ENCODE measurements at regions not wholly inside any gene's neighbourhood (a gene's known extent, or its start where the extent isn't known, plus 50 kb on each side); places are given as distances from the start of the nearest gene placed in this dataset.

DNA sequence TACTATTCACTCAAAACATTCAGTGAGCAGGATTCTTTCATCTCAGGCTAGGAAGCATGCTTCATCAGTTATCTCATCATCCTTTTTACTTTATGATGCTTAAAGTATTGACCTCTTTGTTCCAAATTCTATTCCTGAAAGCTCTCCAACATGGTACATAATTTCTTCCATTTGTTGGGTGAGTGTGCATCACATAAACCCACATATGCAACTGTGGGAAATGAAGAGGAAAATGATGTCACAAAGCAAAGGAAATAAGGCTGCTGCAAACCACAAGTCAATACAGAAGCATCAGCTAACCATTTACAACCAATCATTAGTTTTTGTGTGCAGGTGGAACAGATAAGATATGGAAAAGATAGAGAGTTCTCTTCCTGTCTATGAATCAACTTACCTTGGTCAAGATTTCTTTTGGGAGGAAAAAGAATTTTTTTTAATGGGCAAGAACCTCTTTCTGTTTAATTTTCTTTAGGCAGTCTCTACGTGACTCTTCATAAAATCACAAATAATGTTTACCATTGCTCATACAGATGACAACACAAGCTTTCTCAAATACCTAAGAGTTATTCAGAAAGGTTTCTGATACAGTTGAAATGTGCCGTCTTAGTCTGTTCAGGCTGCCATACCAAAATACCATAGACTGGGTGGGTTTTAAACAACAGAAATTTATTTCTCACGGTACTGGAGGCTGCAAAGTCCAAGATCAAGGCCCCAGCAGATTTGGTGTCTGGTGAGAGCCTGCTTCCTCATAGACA, 259.9 kb downstream of the ADGRG6 start:
- no peak for DNase-seq

DNA sequence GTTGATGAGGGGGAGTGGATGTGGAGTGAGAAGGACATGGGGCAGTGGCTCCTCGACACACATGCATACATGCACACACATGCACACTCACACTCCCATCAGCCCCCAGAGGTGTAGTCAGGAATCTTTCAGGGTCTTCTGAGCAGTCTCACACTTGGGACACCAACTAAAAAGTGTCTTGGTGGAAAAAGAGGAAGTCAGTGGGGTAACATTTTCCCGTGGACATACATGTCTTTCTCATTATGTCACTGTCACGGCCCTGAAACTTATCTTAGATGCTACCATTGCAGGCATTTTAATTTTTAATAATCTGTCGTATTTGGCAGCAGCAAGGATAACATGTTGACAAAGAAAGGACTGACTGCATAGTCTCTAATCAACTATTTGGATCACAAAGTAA, 261.1 kb downstream of the ADGRG6 start:
- no peak for DNase-seq

DNA sequence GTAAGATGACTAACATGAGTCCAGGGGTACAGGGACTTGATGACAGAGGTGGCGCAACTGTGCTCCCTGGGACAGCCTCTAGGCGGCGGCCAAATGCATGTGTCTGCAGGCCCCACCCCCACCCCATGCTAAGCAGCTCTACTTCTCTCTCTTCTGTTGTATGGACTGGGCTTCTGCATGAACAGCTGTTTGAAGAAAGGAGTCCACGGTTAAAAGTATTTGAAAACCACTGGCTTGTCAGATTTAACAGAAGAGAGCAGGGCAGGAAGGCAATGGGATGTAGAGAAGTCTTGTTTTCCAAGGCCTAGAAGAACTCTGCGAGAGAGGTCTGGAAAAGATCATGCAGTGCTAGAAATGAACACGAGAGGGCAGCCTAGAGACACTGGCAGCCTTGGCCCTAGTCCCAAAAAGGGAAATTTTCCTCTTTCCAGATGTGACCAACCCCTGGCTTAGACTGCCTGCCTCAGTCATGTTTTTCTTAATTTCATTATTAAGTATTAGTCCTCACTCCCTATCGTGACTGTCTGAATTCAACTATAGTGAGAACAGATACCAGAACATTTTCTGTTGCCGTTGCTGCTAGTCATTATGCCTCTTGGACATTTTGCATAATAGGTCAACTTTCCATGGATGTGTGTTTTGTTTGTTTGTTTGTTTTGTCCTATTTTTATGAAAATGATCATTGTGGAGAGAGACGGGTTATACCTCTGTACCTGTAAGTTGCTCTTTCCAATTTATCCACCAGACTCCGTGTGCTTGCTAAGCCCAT, 265.0 kb downstream of the ADGRG6 start:
- DNase-seq = no peak

DNA sequence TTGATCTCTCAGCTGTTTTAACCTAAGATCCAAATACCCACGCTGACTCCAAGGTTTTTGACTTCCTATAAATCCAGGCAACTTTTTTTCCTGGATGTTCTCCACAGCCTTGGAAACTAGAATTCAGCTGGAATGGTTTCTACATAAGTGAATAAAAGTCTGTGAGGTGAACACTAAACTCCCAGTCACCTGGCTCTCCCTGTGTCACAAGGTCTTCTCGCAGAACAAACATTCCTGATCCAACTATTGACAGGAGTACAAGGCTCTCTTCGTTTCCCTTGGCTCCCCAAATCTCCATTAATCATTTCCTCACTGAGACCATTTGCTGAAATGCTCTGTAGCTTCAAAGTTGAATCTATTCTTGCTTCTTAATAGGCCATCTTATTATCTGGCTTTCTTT, 265.7 kb downstream of the ADGRG6 start:
- DNase-seq = no peak

DNA sequence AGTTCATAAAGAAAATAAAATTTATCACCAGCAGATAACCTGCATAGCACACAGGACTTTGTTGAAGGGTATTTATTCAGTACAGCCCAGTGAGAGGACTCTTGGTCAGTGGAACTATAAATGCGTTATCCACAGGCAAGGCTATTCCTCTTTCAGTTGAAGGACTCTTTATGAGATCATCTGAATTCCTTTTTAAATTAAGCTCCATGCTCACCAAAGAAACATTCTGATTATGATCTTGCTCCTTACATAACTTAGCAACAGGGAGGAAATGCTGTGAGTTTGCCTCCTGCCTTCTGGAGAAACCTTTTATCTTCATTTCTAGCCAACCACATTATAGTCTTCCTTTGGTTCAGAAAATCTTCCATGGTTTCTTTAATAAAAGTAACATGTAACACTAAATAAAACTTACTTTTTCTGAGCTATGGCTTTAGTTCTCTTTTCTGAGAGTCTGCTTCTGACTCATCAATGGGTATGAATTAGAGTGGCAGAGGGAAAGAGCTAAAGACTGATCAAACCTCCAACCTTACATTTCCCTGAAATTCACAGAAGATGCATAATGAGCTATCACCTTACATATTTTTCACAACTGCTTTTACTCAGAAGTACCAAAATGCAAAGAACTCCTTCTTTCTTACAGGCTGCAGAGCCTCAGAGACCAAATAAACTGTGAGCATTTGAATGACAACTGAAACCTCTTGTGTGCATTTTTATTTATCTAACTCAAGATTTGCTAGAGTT, 267.2 kb downstream of the ADGRG6 start:
- DNase-seq = no peak

DNA sequence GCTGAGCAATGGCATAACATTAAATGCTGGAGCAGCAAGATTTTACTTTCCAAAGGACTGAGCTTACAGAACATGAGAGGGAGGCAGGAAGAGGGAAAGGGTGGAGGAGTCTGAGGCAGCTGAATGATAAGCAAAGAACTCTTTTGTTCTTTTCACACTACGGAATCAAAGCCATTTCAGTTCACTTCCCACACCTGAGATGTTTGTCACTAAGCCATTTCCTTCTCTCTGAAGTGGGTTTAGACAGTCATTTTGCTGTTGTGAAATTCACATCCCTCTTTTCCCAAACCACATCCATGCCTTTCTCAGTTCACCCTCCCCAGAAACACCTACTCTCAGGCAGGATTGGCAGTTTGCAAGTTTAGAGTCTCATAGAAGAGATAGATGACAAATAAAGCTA, 267.9 kb downstream of the ADGRG6 start:
- DNase-seq = no peak

DNA sequence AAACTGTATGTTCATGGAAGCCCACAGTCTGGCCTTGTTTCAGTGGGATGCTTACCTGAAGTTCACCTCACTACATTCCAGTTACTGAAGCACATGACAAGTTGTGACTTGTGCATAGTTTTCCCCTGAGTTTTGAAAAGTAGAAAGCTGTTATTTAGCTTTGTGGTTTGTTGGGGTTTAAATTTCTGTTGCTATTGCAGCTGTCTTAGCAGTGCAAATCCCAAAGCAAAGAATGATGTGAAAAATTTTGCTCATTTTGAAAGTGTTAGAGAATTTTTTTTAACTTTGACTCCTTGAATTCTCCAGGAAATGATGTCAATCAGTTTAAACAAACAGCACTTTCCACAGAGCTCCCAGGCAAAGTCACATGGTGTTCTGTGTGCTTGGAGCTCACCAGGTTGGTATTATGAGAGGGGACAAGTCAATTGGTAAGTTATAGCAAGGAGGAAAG, 268.4 kb downstream of the ADGRG6 start:
- DNase-seq = no peak

DNA sequence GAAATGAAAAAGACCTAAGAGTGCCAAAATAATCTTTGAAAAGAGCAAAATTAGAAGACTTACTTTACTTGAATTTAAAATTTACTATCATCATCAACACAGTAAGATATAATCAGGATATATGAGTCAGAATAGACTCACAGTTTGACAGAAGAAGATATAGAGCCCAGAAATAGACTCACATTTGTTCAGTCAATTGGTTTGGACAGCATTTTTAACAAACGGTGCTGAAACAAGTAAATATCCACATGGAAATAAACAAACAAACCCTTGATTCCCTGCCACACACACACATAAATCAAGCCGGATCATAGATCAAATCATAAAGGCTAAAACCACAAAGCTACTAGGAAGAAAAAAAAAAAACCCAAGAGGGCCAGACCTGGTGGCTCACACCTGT, 291.1 kb downstream of the ADGRG6 start:
- no peak for DNase-seq

DNA sequence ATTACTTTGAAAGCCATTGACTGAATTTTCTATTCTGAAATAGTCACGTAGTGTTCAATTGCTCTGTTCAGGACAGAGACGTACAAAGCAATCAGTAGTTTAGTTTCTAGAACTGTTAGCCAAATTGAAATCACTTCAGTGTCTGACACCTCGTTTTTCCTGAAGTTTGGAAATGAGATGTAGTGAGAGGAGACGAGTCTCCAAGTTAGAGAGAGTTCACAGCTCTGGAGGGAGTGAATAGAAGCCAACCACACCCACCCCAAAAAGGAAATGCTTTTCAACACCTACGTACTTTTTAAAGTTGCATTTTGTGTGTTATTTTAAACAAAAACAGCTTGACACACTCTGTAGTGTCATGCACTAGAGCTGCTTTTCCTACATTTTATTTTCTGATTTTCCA, 296.0 kb downstream of the ADGRG6 start:
- no peak for DNase-seq

DNA sequence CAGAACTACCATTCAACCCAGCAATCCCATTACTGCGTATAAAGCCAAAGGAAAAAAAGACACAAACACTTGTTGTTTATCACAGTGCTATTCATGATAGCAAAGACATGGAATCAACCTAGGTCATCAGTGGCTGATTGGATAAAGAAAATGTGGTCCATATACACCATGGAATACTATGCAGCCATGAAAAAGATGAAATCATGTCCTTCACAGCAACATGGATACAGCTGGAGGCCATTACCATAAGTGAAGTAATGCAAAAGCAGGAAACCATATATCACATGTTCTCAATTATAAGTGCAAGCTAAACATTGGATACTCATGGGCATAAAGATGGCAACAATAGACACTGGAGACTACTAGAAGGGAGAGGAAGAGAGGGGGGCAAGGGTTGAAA, 299.6 kb downstream of the ADGRG6 start:
- DNase-seq = no peak

DNA sequence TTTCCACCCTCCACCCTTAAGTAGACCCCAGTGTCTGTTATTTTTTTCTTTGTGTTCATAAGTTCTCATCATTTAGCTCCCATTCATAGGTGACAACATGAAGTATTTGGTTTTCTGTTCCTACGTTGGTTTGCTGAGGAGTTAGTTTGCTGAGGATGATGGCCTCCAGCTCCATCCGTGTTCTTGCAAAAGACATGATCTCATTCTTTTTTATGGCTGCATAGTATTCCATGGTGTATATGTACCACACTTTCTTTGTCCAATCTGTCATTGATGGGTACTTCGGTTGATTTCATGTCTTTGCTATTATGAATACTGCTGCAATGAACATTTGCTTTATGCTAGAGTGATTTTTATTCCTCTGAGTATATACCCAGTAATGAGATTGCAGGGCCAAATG, 301.2 kb downstream of the ADGRG6 start:
- no peak for DNase-seq

DNA sequence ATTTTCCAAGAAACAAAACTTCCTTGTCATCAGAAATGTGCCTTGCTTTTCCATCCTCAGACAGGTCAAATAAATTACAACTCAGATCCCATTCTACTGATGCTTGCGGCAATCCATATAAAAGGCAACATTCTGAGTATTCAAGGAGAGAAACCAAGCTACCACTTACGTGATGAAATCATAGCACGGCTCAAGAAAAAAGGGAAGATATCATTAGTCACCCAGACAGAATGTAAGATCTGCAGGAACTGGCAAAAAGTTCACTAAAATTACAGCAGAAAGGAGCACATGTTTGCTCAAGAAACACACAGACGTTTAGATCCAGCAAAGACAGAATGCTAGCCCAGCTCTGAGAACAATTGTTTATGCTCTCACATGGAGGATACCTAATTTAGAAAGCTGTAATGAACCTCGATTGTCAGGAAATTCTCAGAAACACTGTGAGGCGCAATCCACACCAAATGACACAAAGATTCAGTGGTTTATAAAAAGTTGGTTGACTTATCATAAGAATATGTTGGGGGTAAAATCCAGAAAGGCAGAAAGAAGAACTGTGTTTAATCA, 304.2 kb downstream of the ADGRG6 start:
- peak; percentile 2 for DNase-seq

DNA sequence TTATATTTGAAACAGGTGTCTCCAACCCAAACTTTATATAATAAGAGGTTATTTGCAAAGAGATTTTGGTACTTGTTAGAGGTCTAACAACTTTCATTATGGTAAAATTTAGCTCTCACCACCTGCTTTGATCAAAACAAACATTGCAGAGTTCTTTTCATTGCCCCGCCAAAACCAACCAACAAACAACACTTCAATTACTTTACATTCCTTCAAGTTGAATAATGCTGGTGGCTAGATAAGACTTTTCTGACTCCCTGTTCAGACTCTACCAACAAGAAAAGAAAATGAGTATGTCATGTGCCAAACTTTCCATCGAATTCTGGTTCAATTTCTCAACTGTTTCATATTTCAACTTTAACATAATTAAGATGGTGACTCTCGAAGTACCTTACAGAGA, 311.1 kb downstream of the ADGRG6 start:
- no peak for DNase-seq

DNA sequence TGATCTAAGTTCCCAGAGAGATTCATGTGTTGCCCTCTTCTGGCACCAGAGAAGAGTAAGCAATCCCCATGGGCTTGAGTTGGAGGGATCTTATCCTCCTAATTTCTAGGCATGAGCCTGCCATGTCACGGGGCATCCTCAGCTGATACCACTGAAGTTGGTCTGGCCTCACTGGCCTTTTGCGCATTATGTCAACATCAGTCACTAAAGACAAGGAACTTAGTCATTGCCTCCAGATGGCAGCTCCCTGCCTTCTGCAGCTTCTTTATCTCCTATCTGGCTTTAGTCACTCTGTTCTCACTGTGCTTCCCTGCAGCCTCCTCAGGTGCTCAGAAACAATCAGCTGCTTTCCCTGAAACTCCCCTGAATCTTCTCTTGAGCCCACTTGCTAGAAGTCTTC, 312.2 kb downstream of the ADGRG6 start:
- DNase-seq = no peak

DNA sequence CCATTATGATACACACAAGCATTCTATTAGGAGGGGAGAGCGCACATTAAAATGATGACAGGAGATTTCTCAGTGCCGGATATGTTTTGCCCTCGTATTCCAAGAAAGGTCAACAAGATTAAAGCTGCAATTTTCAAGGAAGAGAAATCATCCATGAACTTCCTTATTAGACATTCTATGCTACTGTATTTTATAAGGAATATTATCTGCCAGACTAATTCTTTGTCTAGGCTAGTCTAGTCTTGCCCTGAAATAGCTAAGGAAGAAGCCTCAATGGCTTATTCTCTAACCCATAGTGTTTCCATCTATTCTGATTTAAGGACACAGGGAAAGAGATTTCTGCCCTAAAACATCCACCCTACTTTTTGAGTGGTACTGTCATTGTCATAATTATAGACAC, 315.4 kb downstream of the ADGRG6 start:
- no peak for DNase-seq

DNA sequence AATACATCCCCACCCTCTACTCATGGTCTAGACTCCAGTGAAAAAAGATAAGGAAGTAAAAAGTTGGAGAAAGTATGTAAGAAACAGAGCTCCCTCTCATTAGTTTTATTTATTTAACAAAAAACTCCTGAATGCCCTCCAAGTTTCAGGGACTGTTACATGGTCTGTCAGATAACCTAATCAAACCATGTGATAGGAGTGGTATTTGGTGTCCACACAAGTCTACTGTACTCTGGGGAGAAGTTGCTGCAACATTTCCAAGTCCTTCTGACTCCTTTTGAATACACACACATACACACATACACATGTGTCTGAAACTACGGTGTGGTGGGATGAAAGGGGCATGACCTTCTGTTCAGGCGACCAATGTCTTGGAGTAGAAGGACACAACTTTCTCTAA, 320.0 kb downstream of the ADGRG6 start:
- no peak for DNase-seq

DNA sequence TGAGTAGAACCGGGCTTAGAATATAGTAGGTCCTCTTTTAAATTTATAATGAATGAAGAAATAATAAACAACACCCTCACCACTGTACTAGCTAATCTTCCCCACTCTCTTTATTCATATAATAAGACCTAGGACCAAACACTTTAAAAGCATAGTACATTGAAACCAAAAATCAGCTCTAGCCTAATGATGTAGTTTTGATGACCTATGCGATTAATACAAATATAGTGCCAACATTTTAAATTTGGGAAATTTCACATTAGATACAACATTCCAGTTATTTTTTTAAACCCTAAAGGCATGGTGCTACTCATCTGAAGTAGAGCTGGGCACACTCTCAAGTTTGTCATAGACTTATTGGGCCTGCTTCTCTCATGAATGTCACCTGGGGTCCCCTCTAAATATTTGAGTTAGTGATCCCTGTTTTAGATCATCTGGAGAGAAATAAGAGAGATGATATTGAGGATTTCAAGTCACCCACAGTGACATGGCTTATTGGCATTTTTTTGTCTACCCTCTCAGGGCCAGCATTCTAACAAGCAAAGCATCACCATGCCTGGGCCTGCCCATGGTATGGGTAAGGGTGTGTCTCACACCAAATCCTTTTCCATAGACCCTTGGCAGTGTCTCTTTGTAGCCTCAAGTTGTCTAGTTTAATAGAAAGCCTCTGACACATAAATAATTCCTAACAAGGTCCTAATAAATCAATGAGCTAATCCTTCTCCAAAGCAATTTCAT, 319.8 kb downstream of the HIVEP2 start:
- no peak for DNase-seq

DNA sequence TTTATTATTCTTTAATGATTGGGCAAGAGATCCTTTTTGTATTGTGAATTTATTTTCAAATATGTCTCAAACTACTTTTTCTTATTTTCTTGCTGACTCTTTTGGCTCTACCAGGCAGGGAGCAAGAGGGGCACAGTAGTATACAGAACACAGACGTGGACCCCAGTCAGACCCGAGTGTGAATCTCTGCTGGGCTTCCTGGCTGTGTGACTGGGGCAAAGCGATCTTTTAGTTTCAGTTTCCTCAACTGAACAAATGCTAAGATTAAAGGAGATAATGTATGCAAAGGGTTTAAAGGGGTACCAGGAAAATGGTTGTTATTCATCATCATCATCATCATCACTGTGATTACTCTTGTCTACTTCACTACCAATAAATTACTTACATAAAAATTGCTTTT, 317.5 kb downstream of the HIVEP2 start:
- no peak for DNase-seq

DNA sequence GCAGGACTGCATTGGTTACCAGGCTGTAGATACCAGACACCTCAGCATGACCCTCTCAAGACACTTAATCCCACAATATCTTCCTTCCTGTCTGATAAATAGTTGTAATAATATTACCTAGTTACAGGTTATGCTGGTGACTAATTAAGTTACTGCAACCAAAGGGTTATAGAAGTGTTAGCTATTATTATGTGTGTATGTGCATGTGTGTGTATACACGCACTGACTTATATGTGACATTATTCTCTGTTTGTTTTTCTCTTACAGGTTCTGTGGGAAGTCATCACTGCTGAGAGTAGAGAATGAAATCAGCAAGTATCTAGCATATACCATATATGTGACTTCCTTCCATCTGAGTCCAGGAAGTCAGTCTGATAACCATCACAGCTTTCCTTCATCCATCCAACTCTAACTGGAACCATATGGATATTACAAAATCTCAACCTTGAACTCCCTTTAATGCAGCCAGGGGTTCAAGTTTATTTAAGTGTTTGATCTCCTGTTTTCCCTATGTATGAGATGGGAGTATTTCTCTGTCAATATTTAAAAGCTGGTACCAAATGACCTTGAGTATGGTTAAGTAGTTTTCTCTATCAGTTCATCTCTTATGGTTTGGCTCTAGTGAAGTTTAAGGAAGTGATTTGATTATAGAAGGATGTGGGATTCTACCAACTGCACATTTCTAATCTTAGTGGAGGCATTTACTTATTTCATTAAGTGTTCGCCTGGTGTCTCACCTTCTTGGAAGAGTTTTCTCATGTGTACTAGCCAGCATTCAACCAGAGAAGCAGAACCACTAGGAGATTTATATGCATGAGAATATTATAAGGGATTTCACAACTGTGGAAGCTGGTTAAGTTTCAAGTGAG, 313.2 kb downstream of the HIVEP2 start:
- DNase-seq = no peak

DNA sequence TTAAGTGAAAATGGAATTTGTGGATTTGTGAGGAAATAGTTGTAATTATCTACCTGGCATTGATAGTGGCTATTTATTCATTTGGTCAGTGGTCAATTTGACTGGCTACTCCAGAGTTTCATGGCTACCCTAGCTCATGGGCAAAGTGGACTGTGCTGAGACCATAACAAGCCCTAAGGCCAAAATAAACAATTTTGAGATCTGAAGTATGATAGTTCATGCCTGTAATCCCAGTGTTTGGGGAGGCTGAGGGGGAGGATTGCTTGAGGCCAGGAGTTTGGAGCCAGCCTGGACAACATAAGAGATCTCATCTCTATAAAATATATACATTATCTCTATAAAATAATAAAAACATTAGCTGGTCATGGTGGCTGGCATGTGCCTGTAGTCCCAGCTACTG, 311.7 kb downstream of the HIVEP2 start:
- no peak for DNase-seq

DNA sequence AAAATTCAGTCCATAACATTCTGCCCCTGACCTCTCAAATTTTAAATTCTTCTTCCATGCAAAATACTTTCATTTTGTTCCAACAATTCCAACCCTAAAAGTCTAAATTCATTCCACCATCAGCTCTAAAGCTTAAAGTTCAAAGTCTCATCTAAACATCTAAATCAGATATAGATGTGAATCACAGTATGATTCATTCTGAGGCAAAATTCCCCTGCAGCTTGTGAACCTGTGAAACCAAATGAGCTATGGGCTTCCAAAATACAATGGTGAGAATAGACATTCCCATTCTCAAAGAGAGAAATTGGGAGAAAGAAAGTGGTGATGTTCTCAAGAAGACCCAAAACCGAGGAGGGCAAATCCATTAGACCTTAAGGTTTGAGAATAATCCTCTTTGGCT, 309.8 kb downstream of the HIVEP2 start:
- no peak for DNase-seq
